ENCODE measurements at regions not wholly inside any gene's neighbourhood (a gene's known extent, or its start where the extent isn't known, plus 50 kb on each side); places are given as distances from the start of the nearest gene placed in this dataset.

GRCh38 chr9:38205279-38205678 is 136.3 kb upstream of the SHB start:
- TF ChIP-seq RAD21 (CRISPR knock-in tag; IDR thresholded peaks at IDR 0.05) (no peak), ATF2 (CRISPR knock-in tag; IDR thresholded peaks at IDR 0.05) (no peak), POLR2A (IDR thresholded peaks at IDR 0.05; ENCODE audit: insufficient read depth in 1 of 2, low read depth in 2 of 2, low read length in 2 of 2) (no peak), CTCF (CRISPR knock-in tag; IDR thresholded peaks at IDR 0.05) (no peak), ARNT (IDR thresholded peaks at IDR 0.05) (no peak), CREM (IDR thresholded peaks at IDR 0.05) (no peak), CREM (CRISPR knock-in tag; IDR thresholded peaks at IDR 0.05) (no peak), ZNF737 (CRISPR knock-in tag; IDR thresholded peaks at IDR 0.05; ENCODE audit: borderline replicate concordance) (no peak), ZFP36 (IDR thresholded peaks at IDR 0.05; ENCODE audit: borderline replicate concordance, low read depth, low read length, partially characterized antibody) (no peak), ZFX (CRISPR knock-in tag; IDR thresholded peaks at IDR 0.05; ENCODE audit: low read depth) (no peak), CENPT (CRISPR knock-in tag; IDR thresholded peaks at IDR 0.05; ENCODE audit: low read depth) (no peak), ZNF530 (CRISPR knock-in tag; IDR thresholded peaks at IDR 0.05; ENCODE audit: low read depth) (no peak)
- TF ChIP-seq, protein P1, sequence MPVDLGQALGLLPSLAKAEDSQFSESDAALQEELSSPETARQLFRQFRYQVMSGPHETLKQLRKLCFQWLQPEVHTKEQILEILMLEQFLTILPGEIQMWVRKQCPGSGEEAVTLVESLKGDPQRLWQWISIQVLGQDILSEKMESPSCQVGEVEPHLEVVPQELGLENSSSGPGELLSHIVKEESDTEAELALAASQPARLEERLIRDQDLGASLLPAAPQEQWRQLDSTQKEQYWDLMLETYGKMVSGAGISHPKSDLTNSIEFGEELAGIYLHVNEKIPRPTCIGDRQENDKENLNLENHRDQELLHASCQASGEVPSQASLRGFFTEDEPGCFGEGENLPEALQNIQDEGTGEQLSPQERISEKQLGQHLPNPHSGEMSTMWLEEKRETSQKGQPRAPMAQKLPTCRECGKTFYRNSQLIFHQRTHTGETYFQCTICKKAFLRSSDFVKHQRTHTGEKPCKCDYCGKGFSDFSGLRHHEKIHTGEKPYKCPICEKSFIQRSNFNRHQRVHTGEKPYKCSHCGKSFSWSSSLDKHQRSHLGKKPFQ (CRISPR knock-in tag; IDR thresholded peaks at IDR 0.05; ENCODE audit: insufficient replicate concordance): no peak
